ENCODE measurements at regions not wholly inside any gene's neighbourhood (a gene's known extent, or its start where the extent isn't known, plus 50 kb on each side); places are given as distances from the start of the nearest gene placed in this dataset.

- Histone ChIP-seq H3K4me3 (no peak overlapping the region), H3K27ac (no peak overlapping the region), H3K4me1 (no peaks in the 10 kb centered on the region), H3K9me3 (no peaks in the 10 kb centered on the region), H3K27me3 (no peaks in the 10 kb centered on the region), H3K36me3 (no peaks in the 10 kb centered on the region)
- DNase-seq (ENCODE audit: low spot score in 2 of 2), result no peak
- TF ChIP-seq POLR2A (IDR thresholded peaks at IDR 0.05) (no peak), POLR2AphosphoS5 (IDR thresholded peaks at IDR 0.05) (no peak), CTCF (IDR thresholded peaks at IDR 0.05) (no peak)
- intact Hi-C loops (cut with DNase I; ENCODE audit: low total_unique reads), result no loop called here
These were observed 171.4 kb upstream of the AFDN start for GRCh38 chr6:167655174-167655821.

GRCh38 chr6:167658106-167658505 is 168.6 kb upstream of the AFDN start:
- Histone ChIP-seq H3K27ac (no peak overlapping the region), H3K36me3 (no peaks in the 10 kb centered on the region), H3K4me3 (no peak overlapping the region), H3K9me3 (no peaks in the 10 kb centered on the region), H3K27me3 (no peaks in the 10 kb centered on the region), H3K4me1 (no peaks in the 10 kb centered on the region)
- intact Hi-C loops (cut with DNase I; ENCODE audit: low total_unique reads), result no loop called here
- TF ChIP-seq POLR2A (IDR thresholded peaks at IDR 0.05) (no peak), CTCF (IDR thresholded peaks at IDR 0.05) (no peak)
- DNase-seq (ENCODE audit: low spot score in 2 of 2), result no peak

GRCh38 chr6:167659046-167659445 is 167.7 kb upstream of the AFDN start:
- TF ChIP-seq POLR2AphosphoS5 (IDR thresholded peaks at IDR 0.05) (no peak), CTCF (IDR thresholded peaks at IDR 0.05) (no peak), POLR2A (IDR thresholded peaks at IDR 0.05) (no peak)
- Histone ChIP-seq H3K27ac (no peak overlapping the region), H3K36me3 (no peaks in the 10 kb centered on the region), H3K27me3 (no peaks in the 10 kb centered on the region), H3K4me3 (no peak overlapping the region), H3K9me3 (no peaks in the 10 kb centered on the region), H3K4me1 (no peaks in the 10 kb centered on the region)
- intact Hi-C loops (cut with DNase I; ENCODE audit: low total_unique reads), result no loop called here
- no peak for DNase-seq (ENCODE audit: low spot score in 2 of 2)

- no peaks in the 10 kb centered on the region for H3K4me1 ChIP-seq
- intact Hi-C loops (cut with DNase I; ENCODE audit: low total_unique reads), result no loop called here
These were observed 166.3 kb upstream of the AFDN start for GRCh38 chr6:167660424-167660823.

More at GRCh38 chr6:167660424-167660823, 166.3 kb upstream of the AFDN start:
- no peak for DNase-seq (ENCODE audit: low spot score in 2 of 2)
- Histone ChIP-seq H3K27ac (no peak overlapping the region), H3K36me3 (no peaks in the 10 kb centered on the region), H3K4me3 (no peak overlapping the region), H3K27me3 (no peaks in the 10 kb centered on the region), H3K9me3 (no peaks in the 10 kb centered on the region)
- TF ChIP-seq POLR2AphosphoS5 (IDR thresholded peaks at IDR 0.05), result no peak
- no peak for TF ChIP-seq POLR2A (IDR thresholded peaks at IDR 0.05)
- TF ChIP-seq CTCF (IDR thresholded peaks at IDR 0.05), result no peak
